ENCODE measurements at regions not wholly inside any gene's neighbourhood (a gene's known extent, or its start where the extent isn't known, plus 50 kb on each side); places are given as distances from the start of the nearest gene placed in this dataset.

GRCh38 chr4:183806341-183806740, 98.8 kb upstream of the STOX2 start:
- Histone ChIP-seq H3K9me3 (no peaks in the 10 kb centered on the region), H3K4me3 (peak overlapping the region in 1 of 10 donors; percentile 2), H3K36me3 (no peaks in the 10 kb centered on the region), H3K27ac (peak overlapping the region in 6 of 10 donors; percentile 22 to 56 (median 25)), H3K4me1 (peaks cover 0 to 35% (median 16%) of the 10 kb centered on the region in 9 donors), H3K27me3 (no peaks in the 10 kb centered on the region)
- intact Hi-C loops (cut with DNase I) = loop anchor here in 1 of 10 donors (10.0 kb wide), 1 partner anchor 82 kb away; no protein-coding TSS in a partner anchor
- DNase-seq (no peak), ATAC-seq (peak in 7 of 8 donors; percentile 62 to 81 (median 72))
- TF ChIP-seq CTCF (IDR thresholded peaks at IDR 0.05) = no peak
- WGBS, 2 donors = 66 to 77% methylated on average over 11 of the region's 11 CpGs

- H3K36me3 ChIP-seq = no peaks in the 10 kb centered on the region
- ATAC-seq (peak; percentile 12 to 50 (median 39)), DNase-seq (no peak)
- WGBS, 2 donors = 61 to 63% methylated on average over 19 of the region's 19 CpGs
- no peak for TF ChIP-seq CTCF (IDR thresholded peaks at IDR 0.05)
- H3K4me3 ChIP-seq = peak overlapping the region in 7 of 10 donors; percentile 0 to 34 (median 23)
- H3K27ac ChIP-seq = peak overlapping the region in 9 of 10 donors; percentile 17 to 76 (median 64)
- H3K27me3 ChIP-seq = no peaks in the 10 kb centered on the region
- H3K4me1 ChIP-seq = peaks cover 0 to 35% (median 16%) of the 10 kb centered on the region in 9 donors
- intact Hi-C loops (cut with DNase I) = loop anchor here in 1 of 10 donors (10.0 kb wide), 1 partner anchor 83 kb away; no protein-coding TSS in a partner anchor
- no peaks in the 10 kb centered on the region for H3K9me3 ChIP-seq
Observed at GRCh38 chr4:183807420-183808096, 97.5 kb upstream of the STOX2 start.

- Histone ChIP-seq H3K9me3 (no peaks in the 10 kb centered on the region), H3K4me3 (peak overlapping the region in 7 of 10 donors; percentile 0 to 34 (median 23)), H3K27me3 (no peaks in the 10 kb centered on the region), H3K4me1 (peaks cover 0 to 35% (median 16%) of the 10 kb centered on the region in 9 donors), H3K27ac (peak overlapping the region in 9 of 10 donors; percentile 17 to 76 (median 64)), H3K36me3 (no peaks in the 10 kb centered on the region)
- no peak for TF ChIP-seq CTCF (IDR thresholded peaks at IDR 0.05)
- whole genome bisulfite sequencing, 2 donors = 47 to 54% methylated on average over 9 of the region's 9 CpGs
- intact Hi-C loops (cut with DNase I) = loop anchor here in 1 of 10 donors (10.0 kb wide), 1 partner anchor 83 kb away; no protein-coding TSS in a partner anchor
- peak in 7 of 8 donors; percentile 37 to 81 (median 73) for ATAC-seq
- DNase-seq = no peak
Observed at GRCh38 chr4:183808097-183808456, 97.0 kb upstream of the STOX2 start.

- intact Hi-C loops (cut with DNase I) = no loop called here
- ATAC-seq (peak in 1 of 8 donors; percentile 46), DNase-seq (no peak)
- 65 to 90% methylated on average over 1 of the region's 1 CpG for WGBS, 2 donors
- Histone ChIP-seq H3K27ac (no peak overlapping the region), H3K4me3 (no peak overlapping the region), H3K4me1 (peaks cover 0 to 14% (median 7%) of the 10 kb centered on the region in 9 donors), H3K9me3 (peaks cover 0 to 4% (median 0%) of the 10 kb centered on the region in 11 donors), H3K27me3 (no peaks in the 10 kb centered on the region), H3K36me3 (no peaks in the 10 kb centered on the region)
- no peak for TF ChIP-seq CTCF (IDR thresholded peaks at IDR 0.05)
Observed at GRCh38 chr4:183812567-183812966, 92.5 kb upstream of the STOX2 start.

All from heart right ventricle (tissue), 16 donors.